ENCODE measurements at regions not wholly inside any gene's neighbourhood (a gene's known extent, or its start where the extent isn't known, plus 50 kb on each side); places are given as distances from the start of the nearest gene placed in this dataset.

- DNase-seq: no peak
- Histone ChIP-seq H2AFZ (ENCODE audit: insufficient read depth, low read length, poor library complexity) (no peak overlapping the region), H3K9ac (ENCODE audit: low read length) (no peak overlapping the region)
Observed at GRCh38 chr10:125273023-125273422, 112.7 kb upstream of the CTBP2 start.

GRCh38 chr10:125269716-125270115 lies 109.4 kb upstream of the CTBP2 start:
- Histone ChIP-seq H3K9me3 (ENCODE audit: insufficient read depth, low read depth, low read length) (no peaks in the 10 kb centered on the region), H3K14ac (ENCODE audit: low read length) (no peak overlapping the region), H3K36me3 (ENCODE audit: control insufficient read depth in 1 of 2, insufficient read depth in 2 of 2, low read length in 2 of 2) (no peaks in the 10 kb centered on the region), H3K4ac (ENCODE audit: low read depth, low read length) (no peak overlapping the region), H3K27me3 (ENCODE audit: insufficient read depth, low read length) (no peaks in the 10 kb centered on the region), H3K79me2 (ENCODE audit: control insufficient read depth, insufficient read depth, low read length, poor library complexity) (no peaks in the 10 kb centered on the region), H4K12ac (ENCODE audit: low read depth, low read length) (no peak overlapping the region), H3K4me3 (ENCODE audit: low read depth, low read length) (no peak overlapping the region), H3K23ac (ENCODE audit: low read length) (no peak overlapping the region), H2BK5ac (ENCODE audit: low read depth, low read length, poor library complexity) (no peak overlapping the region), H2BK12ac (ENCODE audit: low read length) (no peak overlapping the region), H3K27ac (ENCODE audit: low read depth, low read length) (no peak overlapping the region), H4K91ac (ENCODE audit: low read depth, low read length) (no peak overlapping the region), H3K4me2 (ENCODE audit: low read length) (no peak overlapping the region), H2AFZ (ENCODE audit: insufficient read depth, low read length, poor library complexity) (no peak overlapping the region), H4K8ac (ENCODE audit: low read depth, low read length) (no peak overlapping the region), H3K4me1 (ENCODE audit: control insufficient read depth in 1 of 2, insufficient read depth in 2 of 2, low read length in 2 of 2) (peaks cover 6% of the 10 kb centered on the region in 2 experiments), H3K79me1 (ENCODE audit: low read length) (peaks cover 2% of the 10 kb centered on the region), H3K9ac (ENCODE audit: low read length) (no peak overlapping the region), H2AK5ac (ENCODE audit: low read length) (no peak overlapping the region), H3K18ac (ENCODE audit: low read length) (no peak overlapping the region), H2BK120ac (ENCODE audit: insufficient read depth, low read length, poor library complexity) (no peak overlapping the region)
- no CpG with 5 or more reads among the region's 2 CpGs for WGBS (ENCODE audit: extremely low coverage, insufficient coverage, insufficient read length)
- no peak for DNase-seq

More at GRCh38 chr10:125273023-125273422, 112.7 kb upstream of the CTBP2 start:
- H3K23ac ChIP-seq (ENCODE audit: low read length): no peak overlapping the region
- H2BK5ac ChIP-seq (ENCODE audit: low read depth, low read length, poor library complexity): no peak overlapping the region
- WGBS (ENCODE audit: extremely low coverage, insufficient coverage, insufficient read length): no CpG with 5 or more reads among the region's 8 CpGs
- H3K4ac ChIP-seq (ENCODE audit: low read depth, low read length): no peak overlapping the region
- H3K36me3 ChIP-seq (ENCODE audit: control insufficient read depth in 1 of 2, insufficient read depth in 2 of 2, low read length in 2 of 2): no peaks in the 10 kb centered on the region
- H3K18ac ChIP-seq (ENCODE audit: low read length): no peak overlapping the region
- H4K91ac ChIP-seq (ENCODE audit: low read depth, low read length): no peak overlapping the region
- H2AK5ac ChIP-seq (ENCODE audit: low read length): no peak overlapping the region
- H4K12ac ChIP-seq (ENCODE audit: low read depth, low read length): no peak overlapping the region
- H3K14ac ChIP-seq (ENCODE audit: low read length): no peak overlapping the region
- H3K4me2 ChIP-seq (ENCODE audit: low read length): no peak overlapping the region
- no peak overlapping the region for H3K4me3 ChIP-seq (ENCODE audit: low read depth, low read length)
- no peaks in the 10 kb centered on the region for H3K4me1 ChIP-seq (ENCODE audit: control insufficient read depth in 1 of 2, insufficient read depth in 2 of 2, low read length in 2 of 2)
- no peaks in the 10 kb centered on the region for H3K9me3 ChIP-seq (ENCODE audit: insufficient read depth, low read depth, low read length)
- no peak overlapping the region for H3K27ac ChIP-seq (ENCODE audit: low read depth, low read length)
- H3K27me3 ChIP-seq (ENCODE audit: insufficient read depth, low read length): no peaks in the 10 kb centered on the region
- H3K79me1 ChIP-seq (ENCODE audit: low read length): no peaks in the 10 kb centered on the region
- H3K79me2 ChIP-seq (ENCODE audit: control insufficient read depth, insufficient read depth, low read length, poor library complexity): no peaks in the 10 kb centered on the region
- H2BK120ac ChIP-seq (ENCODE audit: insufficient read depth, low read length, poor library complexity): no peak overlapping the region
- no peak overlapping the region for H2BK12ac ChIP-seq (ENCODE audit: low read length)
- H4K8ac ChIP-seq (ENCODE audit: low read depth, low read length): no peak overlapping the region

GRCh38 chr10:125266966-125267365 lies 106.6 kb upstream of the CTBP2 start:
- Histone ChIP-seq H3K4ac (ENCODE audit: low read depth, low read length) (no peak overlapping the region), H3K36me3 (ENCODE audit: control insufficient read depth in 1 of 2, insufficient read depth in 2 of 2, low read length in 2 of 2) (no peaks in the 10 kb centered on the region), H3K4me1 (ENCODE audit: control insufficient read depth in 1 of 2, insufficient read depth in 2 of 2, low read length in 2 of 2) (peaks cover 14 to 18% of the 10 kb centered on the region in 2 experiments), H3K18ac (ENCODE audit: low read length) (no peak overlapping the region), H4K8ac (ENCODE audit: low read depth, low read length) (no peak overlapping the region), H3K9ac (ENCODE audit: low read length) (no peak overlapping the region), H2AK5ac (ENCODE audit: low read length) (no peak overlapping the region), H2BK12ac (ENCODE audit: low read length) (no peak overlapping the region), H3K79me2 (ENCODE audit: control insufficient read depth, insufficient read depth, low read length, poor library complexity) (no peaks in the 10 kb centered on the region), H3K27me3 (ENCODE audit: insufficient read depth, low read length) (no peaks in the 10 kb centered on the region), H3K23ac (ENCODE audit: low read length) (no peak overlapping the region), H4K12ac (ENCODE audit: low read depth, low read length) (no peak overlapping the region), H3K27ac (ENCODE audit: low read depth, low read length) (no peak overlapping the region), H2BK5ac (ENCODE audit: low read depth, low read length, poor library complexity) (no peak overlapping the region), H2AFZ (ENCODE audit: insufficient read depth, low read length, poor library complexity) (no peak overlapping the region), H3K79me1 (ENCODE audit: low read length) (peaks cover 10% of the 10 kb centered on the region), H2BK120ac (ENCODE audit: insufficient read depth, low read length, poor library complexity) (no peak overlapping the region), H3K4me3 (ENCODE audit: low read depth, low read length) (no peak overlapping the region), H3K14ac (ENCODE audit: low read length) (no peak overlapping the region), H4K91ac (ENCODE audit: low read depth, low read length) (no peak overlapping the region), H3K9me3 (ENCODE audit: insufficient read depth, low read depth, low read length) (no peaks in the 10 kb centered on the region), H3K4me2 (ENCODE audit: low read length) (no peak overlapping the region)
- DNase-seq: no peak
- no CpG with 5 or more reads among the region's 13 CpGs for WGBS (ENCODE audit: extremely low coverage, insufficient coverage, insufficient read length)

- Histone ChIP-seq H3K36me3 (ENCODE audit: control insufficient read depth in 1 of 2, insufficient read depth in 2 of 2, low read length in 2 of 2) (no peaks in the 10 kb centered on the region), H3K4me3 (ENCODE audit: low read depth, low read length) (no peak overlapping the region), H4K12ac (ENCODE audit: low read depth, low read length) (no peak overlapping the region), H4K8ac (ENCODE audit: low read depth, low read length) (no peak overlapping the region), H2BK5ac (ENCODE audit: low read depth, low read length, poor library complexity) (no peak overlapping the region), H3K27me3 (ENCODE audit: insufficient read depth, low read length) (no peaks in the 10 kb centered on the region), H3K4me2 (ENCODE audit: low read length) (no peak overlapping the region), H2AFZ (ENCODE audit: insufficient read depth, low read length, poor library complexity) (no peak overlapping the region), H2AK5ac (ENCODE audit: low read length) (no peak overlapping the region), H3K18ac (ENCODE audit: low read length) (no peak overlapping the region), H3K4ac (ENCODE audit: low read depth, low read length) (no peak overlapping the region), H3K27ac (ENCODE audit: low read depth, low read length) (no peak overlapping the region), H3K79me1 (ENCODE audit: low read length) (peaks cover 10% of the 10 kb centered on the region), H3K79me2 (ENCODE audit: control insufficient read depth, insufficient read depth, low read length, poor library complexity) (no peaks in the 10 kb centered on the region), H3K4me1 (ENCODE audit: control insufficient read depth in 1 of 2, insufficient read depth in 2 of 2, low read length in 2 of 2) (peaks cover 14 to 18% of the 10 kb centered on the region in 2 experiments), H3K9ac (ENCODE audit: low read length) (no peak overlapping the region), H2BK120ac (ENCODE audit: insufficient read depth, low read length, poor library complexity) (no peak overlapping the region), H3K23ac (ENCODE audit: low read length) (no peak overlapping the region), H3K9me3 (ENCODE audit: insufficient read depth, low read depth, low read length) (no peaks in the 10 kb centered on the region), H3K14ac (ENCODE audit: low read length) (no peak overlapping the region), H2BK12ac (ENCODE audit: low read length) (no peak overlapping the region), H4K91ac (ENCODE audit: low read depth, low read length) (no peak overlapping the region)
- no CpG with 5 or more reads among the region's 14 CpGs for WGBS (ENCODE audit: extremely low coverage, insufficient coverage, insufficient read length)
- DNase-seq: no peak
Observed at GRCh38 chr10:125266541-125266940, 106.2 kb upstream of the CTBP2 start.
